Vagina (tissue), 2 donors: ENCODE measurements at regions not wholly inside any gene's neighbourhood (a gene's known extent, or its start where the extent isn't known, plus 50 kb on each side); places are given as distances from the start of the nearest gene placed in this dataset.
"Not testable (repeated sequence)": the region's sequence is repeated elsewhere in the genome, so short reads cannot be mapped to it uniquely, and the experiment has no call there.

Experiments used
- DNase-seq, 2 donors: peaks; one replicate each; pipeline ENCODE4 v3.0.0-alpha.2; 2017; ENCODE audit errors: extremely low spot score in 2 of 2
- H3K27ac ChIP-seq: fragments of 200-600 bp; sonication (generic); one replicate; pipeline ENCODE4 v1.5.1; 2019
- H3K27me3 ChIP-seq: fragments of 200-600 bp; sonication (generic); one replicate; pipeline ENCODE4 v1.5.1; 2019
- H3K36me3 ChIP-seq, 2 donors: fragments of 200-600 bp; sonication (generic); one replicate each; pipeline ENCODE4 v1.5.1; 2017 to 2019
- H3K4me1 ChIP-seq: fragments of 200-600 bp; sonication (generic); one replicate; pipeline ENCODE4 v1.5.1; 2019
- H3K4me3 ChIP-seq, 2 donors: fragments of 200-600 bp; sonication (generic); 1 replicate in 1 of 2; 2 replicates in 1 of 2; pipeline ENCODE4 v1.5.1; 2016 to 2019
- H3K9me3 ChIP-seq: fragments of 200-600 bp; sonication (generic); one replicate; pipeline ENCODE4 v1.5.1; 2019
- POLR2A ChIP-seq, 2 donors: fragments of 450-650 bp; IDR thresholded peaks; one replicate each; pipeline ENCODE4 v1.6.1; 2017; ENCODE audit warnings: antibody characterized with exemption in 2 of 2, mild to moderate bottlenecking in 2 of 2, moderate library complexity in 2 of 2
- POLR2AphosphoS5 ChIP-seq, 2 donors: sonication (generic); formaldehyde crosslinking; IDR thresholded peaks; one replicate each; pipeline ENCODE4 v1.9.0; 2017; ENCODE audit warnings: antibody characterized with exemption in 2 of 2, mild to moderate bottlenecking in 2 of 2, low read depth in 1 of 2; ENCODE audit not compliant: insufficient read depth in 1 of 2
- intact Hi-C: fragments of 100-400 bp; cut with DNase I; formaldehyde crosslinking; loops from one replicate; pipeline ENCODE4 v1.15.1; 2023
- TF ChIP-seq, protein P1 (sequence below), 3 experiments: fragments of 450-650 bp in 2 of 3; fragments of 200-600 bp in 1 of 3; sonication (generic) in 1 of 3; IDR thresholded peaks; one replicate each; pipeline ENCODE4 v1.5.1; 2017 to 2019; ENCODE audit warnings: antibody characterized with exemption in 3 of 3, mild to moderate bottlenecking in 2 of 3, moderate library complexity in 2 of 3

DNA sequence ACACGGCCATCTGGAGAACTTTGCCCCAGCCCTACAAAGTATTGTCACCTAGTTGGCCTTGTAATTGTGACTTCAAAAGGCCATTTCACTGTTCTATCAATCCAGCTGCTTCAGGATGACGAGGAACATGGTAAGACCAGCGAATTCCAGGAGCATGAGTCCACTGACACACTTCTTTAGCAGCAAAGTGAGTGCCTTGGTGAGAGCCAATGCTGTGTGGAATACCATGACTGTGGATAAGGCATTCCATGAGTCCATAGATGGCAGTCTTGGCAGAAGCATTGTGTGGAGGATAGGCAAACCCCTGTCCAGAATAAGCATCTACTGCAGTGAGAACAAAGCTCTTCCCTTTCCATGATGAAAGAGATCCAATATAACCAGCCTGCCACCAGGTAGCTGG is 1009.1 kb upstream of the USP15 start:
- intact Hi-C loops: no loop called here
- no peaks in the 10 kb centered on the region for H3K27me3 ChIP-seq

DNA sequence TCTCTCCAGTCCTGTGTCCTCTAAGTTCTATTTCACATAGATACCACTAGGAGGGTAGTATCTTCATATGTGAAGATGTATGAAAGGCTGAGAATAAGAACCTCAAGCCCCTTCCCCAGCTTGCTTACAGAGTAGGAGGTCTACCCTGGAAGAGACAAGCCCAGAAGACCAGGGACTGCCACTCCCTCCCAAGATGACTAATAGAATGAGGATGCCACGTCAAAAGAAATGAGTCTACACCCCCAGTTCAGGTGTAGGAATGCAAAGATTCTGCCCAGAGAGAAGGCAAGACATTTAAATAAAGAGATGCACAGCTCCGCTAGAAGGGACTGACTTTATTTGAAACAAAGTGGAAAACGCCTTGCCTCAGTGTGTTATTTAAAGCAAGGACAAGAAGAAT is 1006.0 kb upstream of the USP15 start:
- intact Hi-C loops: no loop called here
- no peak overlapping the region for H3K4me3 ChIP-seq
- no peaks in the 10 kb centered on the region for H3K4me1 ChIP-seq
- no peaks in the 10 kb centered on the region for H3K9me3 ChIP-seq
- no peaks in the 10 kb centered on the region for H3K36me3 ChIP-seq
- H3K27me3 ChIP-seq: no peaks in the 10 kb centered on the region
- no peak overlapping the region for H3K27ac ChIP-seq
- TF ChIP-seq POLR2AphosphoS5 (IDR thresholded peaks at IDR 0.05; ENCODE audit: insufficient read depth in 1 of 2, low read depth in 1 of 2): no peak
- no peak for TF ChIP-seq POLR2A (IDR thresholded peaks at IDR 0.05)
- TF ChIP-seq, protein P1, sequence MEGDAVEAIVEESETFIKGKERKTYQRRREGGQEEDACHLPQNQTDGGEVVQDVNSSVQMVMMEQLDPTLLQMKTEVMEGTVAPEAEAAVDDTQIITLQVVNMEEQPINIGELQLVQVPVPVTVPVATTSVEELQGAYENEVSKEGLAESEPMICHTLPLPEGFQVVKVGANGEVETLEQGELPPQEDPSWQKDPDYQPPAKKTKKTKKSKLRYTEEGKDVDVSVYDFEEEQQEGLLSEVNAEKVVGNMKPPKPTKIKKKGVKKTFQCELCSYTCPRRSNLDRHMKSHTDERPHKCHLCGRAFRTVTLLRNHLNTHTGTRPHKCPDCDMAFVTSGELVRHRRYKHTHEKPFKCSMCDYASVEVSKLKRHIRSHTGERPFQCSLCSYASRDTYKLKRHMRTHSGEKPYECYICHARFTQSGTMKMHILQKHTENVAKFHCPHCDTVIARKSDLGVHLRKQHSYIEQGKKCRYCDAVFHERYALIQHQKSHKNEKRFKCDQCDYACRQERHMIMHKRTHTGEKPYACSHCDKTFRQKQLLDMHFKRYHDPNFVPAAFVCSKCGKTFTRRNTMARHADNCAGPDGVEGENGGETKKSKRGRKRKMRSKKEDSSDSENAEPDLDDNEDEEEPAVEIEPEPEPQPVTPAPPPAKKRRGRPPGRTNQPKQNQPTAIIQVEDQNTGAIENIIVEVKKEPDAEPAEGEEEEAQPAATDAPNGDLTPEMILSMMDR (IDR thresholded peaks at IDR 0.05): no peak
- DNase-seq: no peak

More for the DNA sequence above, 1009.1 kb upstream of the USP15 start:
- Histone ChIP-seq H3K4me3 (no peak overlapping the region), H3K36me3 (no peaks in the 10 kb centered on the region), H3K27ac (no peak overlapping the region), H3K9me3 (no peaks in the 10 kb centered on the region), H3K4me1 (no peaks in the 10 kb centered on the region)
- no peak for DNase-seq
- TF ChIP-seq POLR2AphosphoS5 (IDR thresholded peaks at IDR 0.05; ENCODE audit: insufficient read depth in 1 of 2, low read depth in 1 of 2) (no peak), POLR2A (IDR thresholded peaks at IDR 0.05) (no peak)
- TF ChIP-seq, protein P1 (IDR thresholded peaks at IDR 0.05): no peak

DNA sequence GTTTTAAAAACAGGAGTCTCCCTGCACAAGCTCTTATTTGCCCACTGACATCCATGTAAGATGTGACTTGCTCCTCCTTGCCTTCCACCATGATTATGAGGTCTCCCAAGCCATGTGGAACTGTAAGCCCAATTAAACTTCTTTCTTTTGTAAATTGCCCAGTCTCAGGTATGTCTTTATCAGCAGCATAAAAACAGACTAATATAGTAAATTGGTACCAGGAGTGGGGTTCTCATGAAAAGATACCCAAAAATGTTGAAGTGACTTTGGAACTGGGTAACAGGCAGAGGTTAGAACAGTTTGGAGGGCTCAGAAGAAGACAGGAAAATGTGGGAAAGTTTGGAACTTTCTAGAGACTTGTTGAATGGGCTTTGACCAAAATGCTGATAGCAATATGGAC is 995.9 kb upstream of the USP15 start:
- H3K27ac ChIP-seq, H3K4me3 ChIP-seq, H3K9me3 ChIP-seq, intact Hi-C loops, H3K4me1 ChIP-seq, H3K36me3 ChIP-seq, DNase-seq, H3K27me3 ChIP-seq: not testable (repeated sequence)

DNA sequence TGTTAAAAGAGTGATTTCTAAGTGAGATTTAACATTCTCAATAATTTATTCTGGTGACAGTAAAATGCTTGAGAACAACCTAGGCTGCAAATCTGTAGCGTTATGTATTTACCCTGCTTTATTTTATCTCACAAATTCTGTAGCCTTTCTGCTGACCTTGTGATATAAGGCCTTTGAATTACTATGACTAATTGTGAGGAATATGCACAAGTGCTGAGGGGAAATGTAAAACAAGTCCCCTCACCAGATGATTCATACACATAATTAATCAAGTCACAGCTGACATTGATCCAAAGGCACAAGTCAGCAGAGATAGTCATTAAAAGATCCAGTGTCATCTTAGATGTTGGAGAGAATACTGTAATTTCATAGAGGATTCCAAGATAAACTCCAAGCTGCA is 992.7 kb upstream of the USP15 start:
- TF ChIP-seq POLR2A (IDR thresholded peaks at IDR 0.05) (no peak), POLR2AphosphoS5 (IDR thresholded peaks at IDR 0.05; ENCODE audit: insufficient read depth in 1 of 2, low read depth in 1 of 2) (no peak)
- TF ChIP-seq, protein P1 (IDR thresholded peaks at IDR 0.05): no peak
- no peak for DNase-seq
- Histone ChIP-seq H3K9me3 (no peaks in the 10 kb centered on the region), H3K27me3 (no peaks in the 10 kb centered on the region), H3K4me3 (no peak overlapping the region), H3K36me3 (no peaks in the 10 kb centered on the region), H3K27ac (no peak overlapping the region), H3K4me1 (no peaks in the 10 kb centered on the region)
- intact Hi-C loops: no loop called here

DNA sequence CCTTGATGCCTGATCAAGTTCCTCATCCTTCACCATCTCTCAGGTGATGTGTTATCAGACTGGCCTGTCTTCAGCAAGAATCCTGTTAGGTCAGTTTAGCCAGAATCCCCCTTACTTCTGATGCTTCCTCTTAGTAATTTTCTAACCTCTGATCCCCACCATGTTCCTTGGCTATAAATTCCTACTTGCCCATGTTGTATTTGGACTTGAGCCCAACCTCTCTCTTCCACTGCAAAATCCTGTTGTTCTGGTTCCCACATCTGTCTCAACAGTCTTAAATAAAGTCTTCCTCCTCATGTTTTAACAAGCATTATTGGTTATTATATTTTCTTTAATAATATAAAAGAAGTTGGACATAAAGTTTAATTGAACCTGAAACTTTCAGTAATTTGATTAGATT is 987.8 kb upstream of the USP15 start:
- H3K4me1 ChIP-seq: no peaks in the 10 kb centered on the region
- H3K27ac ChIP-seq: no peak overlapping the region
- no peaks in the 10 kb centered on the region for H3K27me3 ChIP-seq
- H3K9me3 ChIP-seq: no peaks in the 10 kb centered on the region
- TF ChIP-seq, protein P1 (IDR thresholded peaks at IDR 0.05): no peak
- TF ChIP-seq POLR2AphosphoS5 (IDR thresholded peaks at IDR 0.05; ENCODE audit: insufficient read depth in 1 of 2, low read depth in 1 of 2) (no peak), POLR2A (IDR thresholded peaks at IDR 0.05) (no peak)
- no peak overlapping the region for H3K4me3 ChIP-seq
- no peaks in the 10 kb centered on the region for H3K36me3 ChIP-seq
- intact Hi-C loops: no loop called here
- no peak for DNase-seq
